GM12892 (cell line): ENCODE measurements at regions not wholly inside any gene's neighbourhood (a gene's known extent, or its start where the extent isn't known, plus 50 kb on each side); places are given as distances from the start of the nearest gene placed in this dataset.

Source experiments
- POLR2A ChIP-seq: IDR thresholded peaks from 2 replicates; pipeline ENCODE4 v1.6.1; 2011; ENCODE audit warnings: low read depth, low read length, control low read depth
- POLR2AphosphoS5 ChIP-seq: IDR thresholded peaks from 2 replicates; pipeline ENCODE4 v1.6.1; 2011; ENCODE audit warnings: low read depth, low read length, control low read depth

GRCh38 chr22:49643466-49643865, 184.2 kb downstream of the BRD1 start:
- TF ChIP-seq POLR2A (no peak), POLR2AphosphoS5 (no peak)
